Esophagus muscularis mucosa (tissue), 4 donors: ENCODE measurements at regions not wholly inside any gene's neighbourhood (a gene's known extent, or its start where the extent isn't known, plus 50 kb on each side); places are given as distances from the start of the nearest gene placed in this dataset.

Experiments used
- DNase-seq: peaks from one replicate; pipeline ENCODE4 v3.0.0-alpha.2; 2017; ENCODE audit errors: extremely low spot score
- H3K27ac ChIP-seq, 4 donors: fragments of 200-600 bp; sonication (generic); replicated peaks in 1 of 4; 1 replicate in 3 of 4; 2 replicates in 1 of 4; pipeline ENCODE4 v1.5.1; 2016 to 2019; ENCODE audit warnings: mild to moderate bottlenecking in 1 of 4
- H3K27me3 ChIP-seq, 4 donors: fragments of 200-600 bp; sonication (generic); one replicate each; pipeline versions ENCODE4 v1.5.1 to v1.6.0; 2016 to 2019
- H3K36me3 ChIP-seq, 4 donors: fragments of 200-600 bp; sonication (generic); one replicate each; pipeline ENCODE4 v1.5.1; 2016 to 2019
- H3K4me1 ChIP-seq, 4 donors: fragments of 200-600 bp; sonication (generic); one replicate each; pipeline ENCODE4 v1.5.1; 2016 to 2019
- H3K4me3 ChIP-seq, 4 donors: fragments of 200-600 bp; sonication (generic); 1 replicate in 2 of 4; 2 replicates in 2 of 4; pipeline ENCODE4 v1.5.1; 2016 to 2019; ENCODE audit warnings: mild to moderate bottlenecking in 4 of 4, moderate library complexity in 1 of 4
- H3K9me3 ChIP-seq, 4 donors: fragments of 200-600 bp; sonication (generic); 1 replicate in 3 of 4; 2 replicates in 1 of 4; pipeline ENCODE4 v1.5.1; 2016 to 2019
- EP300 ChIP-seq: sonication (generic); formaldehyde crosslinking; IDR thresholded peaks from one replicate; pipeline ENCODE4 v1.6.1; 2017; ENCODE audit warnings: antibody characterized with exemption
- POLR2A ChIP-seq: fragments of 450-650 bp; IDR thresholded peaks from one replicate; pipeline ENCODE4 v1.6.1; 2017; ENCODE audit warnings: antibody characterized with exemption, moderate library complexity, mild to moderate bottlenecking, low read depth
- POLR2AphosphoS5 ChIP-seq, 2 donors: sonication (generic); formaldehyde crosslinking; IDR thresholded peaks; one replicate each; pipeline ENCODE4 v1.6.1; 2017; ENCODE audit warnings: antibody characterized with exemption in 2 of 2
- WGBS: methylation state at CpG from one replicate; pipeline ENCODE4 v1.1.5; 2018; 5-methylcytosine and 5-hydroxymethylcytosine counted together
- intact Hi-C: fragments of 100-400 bp; cut with DNase I; formaldehyde crosslinking; loops from one replicate; pipeline ENCODE4 v1.15.1; 2023
- TF ChIP-seq, protein P1 (sequence below), 3 experiments: fragments of 200-600 bp in 2 of 3; fragments of 450-650 bp in 1 of 3; sonication (generic) in 2 of 3; IDR thresholded peaks; one replicate each; pipeline ENCODE4 v1.5.1; 2017 to 2019; ENCODE audit warnings: antibody characterized with exemption in 3 of 3, mild to moderate bottlenecking in 2 of 3, moderate library complexity in 1 of 3

GRCh38 chr17:33481652-33482051 lies 188.6 kb upstream of the ASIC2 start:
- Histone ChIP-seq H3K4me1 (no peaks in the 10 kb centered on the region), H3K9me3 (no peaks in the 10 kb centered on the region), H3K36me3 (no peaks in the 10 kb centered on the region), H3K27me3 (peaks cover 0 to 17% (median 0%) of the 10 kb centered on the region in 4 donors), H3K4me3 (no peak overlapping the region), H3K27ac (no peak overlapping the region)
- TF ChIP-seq EP300: no peak
- TF ChIP-seq, protein P1, sequence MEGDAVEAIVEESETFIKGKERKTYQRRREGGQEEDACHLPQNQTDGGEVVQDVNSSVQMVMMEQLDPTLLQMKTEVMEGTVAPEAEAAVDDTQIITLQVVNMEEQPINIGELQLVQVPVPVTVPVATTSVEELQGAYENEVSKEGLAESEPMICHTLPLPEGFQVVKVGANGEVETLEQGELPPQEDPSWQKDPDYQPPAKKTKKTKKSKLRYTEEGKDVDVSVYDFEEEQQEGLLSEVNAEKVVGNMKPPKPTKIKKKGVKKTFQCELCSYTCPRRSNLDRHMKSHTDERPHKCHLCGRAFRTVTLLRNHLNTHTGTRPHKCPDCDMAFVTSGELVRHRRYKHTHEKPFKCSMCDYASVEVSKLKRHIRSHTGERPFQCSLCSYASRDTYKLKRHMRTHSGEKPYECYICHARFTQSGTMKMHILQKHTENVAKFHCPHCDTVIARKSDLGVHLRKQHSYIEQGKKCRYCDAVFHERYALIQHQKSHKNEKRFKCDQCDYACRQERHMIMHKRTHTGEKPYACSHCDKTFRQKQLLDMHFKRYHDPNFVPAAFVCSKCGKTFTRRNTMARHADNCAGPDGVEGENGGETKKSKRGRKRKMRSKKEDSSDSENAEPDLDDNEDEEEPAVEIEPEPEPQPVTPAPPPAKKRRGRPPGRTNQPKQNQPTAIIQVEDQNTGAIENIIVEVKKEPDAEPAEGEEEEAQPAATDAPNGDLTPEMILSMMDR (IDR thresholded peaks at IDR 0.05): no peak
- no peak for TF ChIP-seq POLR2A
- no peak for TF ChIP-seq POLR2AphosphoS5 (IDR thresholded peaks at IDR 0.05)
- DNase-seq: no peak
- 89% methylated on average over 4 of the region's 4 CpGs for WGBS
- intact Hi-C loops: no loop called here

DNA sequence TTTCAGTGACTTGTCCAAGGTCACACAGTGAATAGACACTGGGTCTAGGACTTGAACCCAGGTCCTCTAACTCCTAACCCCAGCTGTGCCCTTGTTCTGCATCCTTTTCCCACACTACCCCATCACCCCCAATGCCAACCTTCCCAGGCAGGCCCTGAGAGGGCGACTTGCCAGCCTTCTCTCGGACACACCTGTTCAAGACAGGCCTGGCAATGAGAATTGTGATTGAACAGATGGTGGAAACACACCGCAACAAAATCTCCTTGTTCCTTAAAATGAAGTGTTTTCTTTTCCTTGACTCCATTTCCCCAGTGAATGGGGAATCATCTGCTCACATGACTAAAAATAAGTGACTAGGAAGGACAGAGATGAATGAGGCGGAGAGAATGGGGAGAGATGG lies 189.5 kb upstream of the ASIC2 start:
- H3K27ac ChIP-seq: no peak overlapping the region
- no peaks in the 10 kb centered on the region for H3K9me3 ChIP-seq
- no peak overlapping the region for H3K4me3 ChIP-seq
- no peak for DNase-seq
- TF ChIP-seq POLR2AphosphoS5 (IDR thresholded peaks at IDR 0.05) (no peak), POLR2A (no peak), EP300 (no peak)
- TF ChIP-seq, protein P1 (IDR thresholded peaks at IDR 0.05): no peak
- no peaks in the 10 kb centered on the region for H3K4me1 ChIP-seq
- H3K36me3 ChIP-seq: no peaks in the 10 kb centered on the region
- peaks cover 0 to 14% (median 0%) of the 10 kb centered on the region in 4 donors for H3K27me3 ChIP-seq
- 97% methylated on average over 4 of the region's 4 CpGs for WGBS
- intact Hi-C loops: no loop called here

DNA sequence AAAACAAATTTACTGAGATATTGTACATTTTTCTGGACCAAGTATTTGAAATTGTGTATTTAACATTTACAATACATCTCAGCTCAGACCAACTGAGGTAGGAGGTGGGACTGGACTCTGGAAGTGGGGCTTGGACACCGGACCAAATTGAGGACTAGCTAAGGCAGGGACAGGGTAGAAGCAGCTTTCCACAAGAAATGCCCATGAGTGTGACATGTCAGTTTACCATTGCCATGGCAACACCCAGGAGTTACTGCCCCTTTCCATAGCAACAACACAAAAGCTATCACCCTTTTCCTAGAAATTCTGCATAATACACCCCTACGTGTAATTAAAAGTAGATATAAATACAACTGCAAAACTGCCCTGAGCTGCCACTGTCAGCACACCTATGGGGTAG lies 191.5 kb upstream of the ASIC2 start:
- H3K36me3 ChIP-seq: no peaks in the 10 kb centered on the region
- H3K27ac ChIP-seq: no peak overlapping the region
- 83% methylated on average over 2 of the region's 2 CpGs for WGBS
- TF ChIP-seq, protein P1 (IDR thresholded peaks at IDR 0.05): no peak
- no peaks in the 10 kb centered on the region for H3K9me3 ChIP-seq
- H3K4me3 ChIP-seq: no peak overlapping the region
- H3K4me1 ChIP-seq: no peaks in the 10 kb centered on the region
- intact Hi-C loops: no loop called here
- H3K27me3 ChIP-seq: peaks cover 0 to 7% (median 0%) of the 10 kb centered on the region in 4 donors
- DNase-seq: no peak

GRCh38 chr17:33486135-33486885 lies 193.2 kb upstream of the ASIC2 start:
- no peaks in the 10 kb centered on the region for H3K36me3 ChIP-seq
- intact Hi-C loops: no loop called here
- no peak overlapping the region for H3K4me3 ChIP-seq
- H3K27ac ChIP-seq: no peak overlapping the region
- no peaks in the 10 kb centered on the region for H3K9me3 ChIP-seq
- no peak for TF ChIP-seq POLR2AphosphoS5 (IDR thresholded peaks at IDR 0.05)
- no peak for TF ChIP-seq POLR2A
- TF ChIP-seq, protein P1 (IDR thresholded peaks at IDR 0.05): no peak
- no peak for TF ChIP-seq EP300
- H3K27me3 ChIP-seq: no peaks in the 10 kb centered on the region
- DNase-seq: no peak
- WGBS: 74% methylated on average over 5 of the region's 5 CpGs
- H3K4me1 ChIP-seq: no peaks in the 10 kb centered on the region
